IgD-negative memory B cell (primary cell): ENCODE measurements at regions not wholly inside any gene's neighbourhood (a gene's known extent, or its start where the extent isn't known, plus 50 kb on each side); places are given as distances from the start of the nearest gene placed in this dataset.

ENCODE experiments used
- H3K27ac Mint-ChIP-seq, 3 donors: one replicate each; pipeline ENCODE4 v1.8.0; 2020 to 2022; ENCODE audit warnings: mild to moderate bottlenecking in 3 of 3, mixed read lengths in 3 of 3, moderate library complexity in 1 of 3
- H3K27me3 Mint-ChIP-seq: one replicate; pipeline ENCODE4 v1.8.0; 2021; ENCODE audit warnings: mixed read lengths
- H3K36me3 Mint-ChIP-seq: one replicate; pipeline ENCODE4 v1.8.0; 2020; ENCODE audit warnings: mild to moderate bottlenecking, mixed read lengths
- H3K4me1 Mint-ChIP-seq, 3 donors: one replicate each; pipeline ENCODE4 v1.8.0; 2020 to 2022; ENCODE audit warnings: mixed read lengths in 3 of 3, mild to moderate bottlenecking in 1 of 3
- H3K4me3 Mint-ChIP-seq, 4 donors: one replicate each; pipeline ENCODE4 v1.8.0; 2020 to 2022; ENCODE audit warnings: mild to moderate bottlenecking in 4 of 4, mixed read lengths in 4 of 4, moderate library complexity in 3 of 4
- H3K9me3 Mint-ChIP-seq, 3 donors: one replicate each; pipeline ENCODE4 v1.8.0; 2020 to 2021; ENCODE audit warnings: mixed read lengths in 3 of 3, mild to moderate bottlenecking in 1 of 3

GRCh38 chr11:28879869-28880268 lies 771.7 kb downstream of the METTL15 start:
- Mint-ChIP-seq H3K27me3 (no peaks in the 10 kb centered on the region), H3K36me3 (no peaks in the 10 kb centered on the region), H3K27ac (no peak overlapping the region), H3K4me1 (no peaks in the 10 kb centered on the region), H3K4me3 (no peak overlapping the region), H3K9me3 (no peaks in the 10 kb centered on the region)

GRCh38 chr11:28878025-28878424 lies 769.8 kb downstream of the METTL15 start:
- Mint-ChIP-seq H3K9me3 (no peaks in the 10 kb centered on the region), H3K4me3 (no peak overlapping the region), H3K27ac (no peak overlapping the region), H3K36me3 (no peaks in the 10 kb centered on the region), H3K27me3 (no peaks in the 10 kb centered on the region), H3K4me1 (no peaks in the 10 kb centered on the region)

- no peaks in the 10 kb centered on the region for H3K4me1 Mint-ChIP-seq
- no peaks in the 10 kb centered on the region for H3K27me3 Mint-ChIP-seq
- H3K36me3 Mint-ChIP-seq, result no peaks in the 10 kb centered on the region
- no peak overlapping the region for H3K4me3 Mint-ChIP-seq
- no peaks in the 10 kb centered on the region for H3K9me3 Mint-ChIP-seq
- H3K27ac Mint-ChIP-seq, result no peak overlapping the region
These were observed 769.2 kb downstream of the METTL15 start for GRCh38 chr11:28877340-28877739.

- Mint-ChIP-seq H3K4me1 (no peaks in the 10 kb centered on the region), H3K27ac (no peak overlapping the region), H3K4me3 (no peak overlapping the region), H3K27me3 (no peaks in the 10 kb centered on the region), H3K9me3 (peaks cover 0 to 2% (median 0%) of the 10 kb centered on the region in 3 donors), H3K36me3 (no peaks in the 10 kb centered on the region)
These were observed 766.5 kb downstream of the METTL15 start for GRCh38 chr11:28874706-28875105.

- Mint-ChIP-seq H3K4me3 (no peak overlapping the region), H3K27me3 (no peaks in the 10 kb centered on the region), H3K4me1 (no peaks in the 10 kb centered on the region), H3K27ac (no peak overlapping the region), H3K36me3 (no peaks in the 10 kb centered on the region), H3K9me3 (peaks cover 5 to 8% (median 5%) of the 10 kb centered on the region in 3 donors)
These were observed 762.9 kb downstream of the METTL15 start for GRCh38 chr11:28871090-28871489.

GRCh38 chr11:28863422-28863821 lies 755.2 kb downstream of the METTL15 start:
- Mint-ChIP-seq H3K27ac (no peak overlapping the region), H3K4me1 (no peaks in the 10 kb centered on the region)

GRCh38 chr11:28860893-28861292 lies 752.7 kb downstream of the METTL15 start:
- H3K4me3 Mint-ChIP-seq, result no peak overlapping the region
- H3K27me3 Mint-ChIP-seq, result no peaks in the 10 kb centered on the region
- H3K4me1 Mint-ChIP-seq, result no peaks in the 10 kb centered on the region
- H3K36me3 Mint-ChIP-seq, result no peaks in the 10 kb centered on the region
- H3K27ac Mint-ChIP-seq, result no peak overlapping the region
- peaks cover 5 to 16% (median 7%) of the 10 kb centered on the region in 3 donors for H3K9me3 Mint-ChIP-seq

More at GRCh38 chr11:28863422-28863821, 755.2 kb downstream of the METTL15 start:
- no peak overlapping the region for H3K4me3 Mint-ChIP-seq
- no peaks in the 10 kb centered on the region for H3K27me3 Mint-ChIP-seq
- no peaks in the 10 kb centered on the region for H3K36me3 Mint-ChIP-seq
- H3K9me3 Mint-ChIP-seq, result peaks cover 7 to 15% (median 15%) of the 10 kb centered on the region in 3 donors

GRCh38 chr11:28858076-28858475 lies 749.9 kb downstream of the METTL15 start:
- Mint-ChIP-seq H3K9me3 (peaks cover 3 to 15% (median 7%) of the 10 kb centered on the region in 3 donors), H3K36me3 (no peaks in the 10 kb centered on the region), H3K4me3 (no peak overlapping the region), H3K27me3 (no peaks in the 10 kb centered on the region), H3K27ac (no peak overlapping the region), H3K4me1 (no peaks in the 10 kb centered on the region)

GRCh38 chr11:28849053-28849452 lies 740.9 kb downstream of the METTL15 start:
- Mint-ChIP-seq H3K9me3 (peaks cover 2 to 6% (median 2%) of the 10 kb centered on the region in 3 donors), H3K36me3 (no peaks in the 10 kb centered on the region), H3K27me3 (no peaks in the 10 kb centered on the region), H3K27ac (no peak overlapping the region), H3K4me1 (no peaks in the 10 kb centered on the region), H3K4me3 (no peak overlapping the region)

GRCh38 chr11:28842716-28843115 lies 734.5 kb downstream of the METTL15 start:
- peaks cover 0 to 4% (median 0%) of the 10 kb centered on the region in 3 donors for H3K9me3 Mint-ChIP-seq
- H3K4me1 Mint-ChIP-seq, result no peaks in the 10 kb centered on the region
- H3K27ac Mint-ChIP-seq, result no peak overlapping the region
- no peak overlapping the region for H3K4me3 Mint-ChIP-seq
- no peaks in the 10 kb centered on the region for H3K27me3 Mint-ChIP-seq
- no peaks in the 10 kb centered on the region for H3K36me3 Mint-ChIP-seq

- Mint-ChIP-seq H3K27ac (no peak overlapping the region), H3K27me3 (no peaks in the 10 kb centered on the region), H3K4me3 (no peak overlapping the region), H3K4me1 (no peaks in the 10 kb centered on the region), H3K9me3 (peaks cover 0 to 4% (median 0%) of the 10 kb centered on the region in 3 donors), H3K36me3 (peaks cover 3% of the 10 kb centered on the region)
These were observed 730.6 kb downstream of the METTL15 start for GRCh38 chr11:28838741-28839140.

GRCh38 chr11:28837599-28837998 lies 729.4 kb downstream of the METTL15 start:
- Mint-ChIP-seq H3K36me3 (peaks cover 3% of the 10 kb centered on the region), H3K27ac (no peak overlapping the region), H3K27me3 (no peaks in the 10 kb centered on the region), H3K9me3 (peaks cover 0 to 4% (median 0%) of the 10 kb centered on the region in 3 donors), H3K4me3 (no peak overlapping the region), H3K4me1 (no peaks in the 10 kb centered on the region)

- Mint-ChIP-seq H3K27ac (no peak overlapping the region), H3K4me1 (no peaks in the 10 kb centered on the region), H3K27me3 (no peaks in the 10 kb centered on the region), H3K9me3 (peaks cover 0 to 4% (median 2%) of the 10 kb centered on the region in 3 donors), H3K4me3 (no peak overlapping the region), H3K36me3 (peaks cover 3% of the 10 kb centered on the region)
These were observed 728.3 kb downstream of the METTL15 start for GRCh38 chr11:28836285-28837081.

- Mint-ChIP-seq H3K4me1 (no peaks in the 10 kb centered on the region), H3K36me3 (peaks cover 3% of the 10 kb centered on the region), H3K4me3 (no peak overlapping the region), H3K27ac (no peak overlapping the region), H3K27me3 (no peaks in the 10 kb centered on the region), H3K9me3 (peaks cover 0 to 4% (median 4%) of the 10 kb centered on the region in 3 donors)
These were observed 727.6 kb downstream of the METTL15 start for GRCh38 chr11:28835790-28836189.

- Mint-ChIP-seq H3K9me3 (peaks cover 0 to 4% (median 1%) of the 10 kb centered on the region in 3 donors), H3K27ac (no peak overlapping the region), H3K4me1 (no peaks in the 10 kb centered on the region), H3K4me3 (no peak overlapping the region), H3K27me3 (no peaks in the 10 kb centered on the region), H3K36me3 (peaks cover 3% of the 10 kb centered on the region)
These were observed 727.1 kb downstream of the METTL15 start for GRCh38 chr11:28835317-28835716.

- Mint-ChIP-seq H3K4me1 (no peaks in the 10 kb centered on the region), H3K27ac (no peak overlapping the region), H3K36me3 (peaks cover 3% of the 10 kb centered on the region), H3K4me3 (no peak overlapping the region), H3K27me3 (no peaks in the 10 kb centered on the region), H3K9me3 (peaks cover 0 to 4% (median 1%) of the 10 kb centered on the region in 3 donors)
These were observed 726.7 kb downstream of the METTL15 start for GRCh38 chr11:28834877-28835276.
